ENCODE measurements at regions not wholly inside any gene's neighbourhood (a gene's known extent, or its start where the extent isn't known, plus 50 kb on each side); places are given as distances from the start of the nearest gene placed in this dataset.

DNA sequence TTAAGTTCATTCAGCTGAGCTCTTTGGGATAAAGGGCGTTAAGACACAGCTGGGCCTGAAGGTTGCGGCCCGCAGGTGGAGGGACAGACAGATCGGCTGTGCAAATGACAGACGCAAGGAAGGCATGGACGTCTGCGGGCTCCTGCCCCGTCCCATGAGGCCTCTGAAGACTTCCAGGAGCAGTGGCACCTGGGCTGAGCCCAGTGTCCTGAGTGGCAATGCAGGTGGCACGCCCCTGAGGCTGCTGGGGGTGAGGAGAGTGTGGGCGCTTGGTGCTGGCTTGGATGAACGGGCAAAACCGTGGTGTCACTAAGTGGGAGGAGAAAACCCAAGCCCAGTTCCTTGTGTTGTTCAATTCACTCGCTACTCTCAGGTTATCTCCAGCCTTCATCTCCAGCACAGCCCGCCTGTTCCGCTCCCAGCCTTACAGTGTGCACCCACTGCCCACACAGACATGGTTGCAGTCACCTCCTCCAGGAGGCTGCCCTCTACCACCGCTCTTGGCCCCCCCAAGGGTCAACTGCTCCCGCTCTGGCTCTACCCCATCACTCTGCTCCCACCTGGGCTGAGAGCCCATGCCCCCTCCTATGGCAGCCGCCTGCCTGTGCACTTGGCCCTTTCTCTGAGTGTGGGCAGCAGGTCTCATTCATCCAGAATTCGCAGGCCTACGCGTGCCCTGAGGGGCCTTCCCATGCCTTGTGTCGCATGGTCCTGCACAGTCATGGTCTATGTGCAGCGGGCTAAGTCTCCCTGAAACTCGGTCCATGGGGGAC, 50.3 kb downstream of the PTGR3 start:
- H3K79me2 ChIP-seq: no peaks in the 10 kb centered on the region
- DNase-seq (ENCODE audit: low spot score): no peak
- H3K9me2 ChIP-seq (replicated peaks; ENCODE audit: insufficient read depth): no peaks in the 10 kb centered on the region
- H3K9me3 ChIP-seq (ENCODE audit: low read depth): no peaks in the 10 kb centered on the region
- H2AFZ ChIP-seq: no peak overlapping the region
- no peak overlapping the region for H3K27ac ChIP-seq
- H3K4me2 ChIP-seq: no peak overlapping the region
- no peak overlapping the region for H3K4me3 ChIP-seq
- H4K20me1 ChIP-seq (ENCODE audit: insufficient read depth, poor library complexity, severe bottlenecking): no peaks in the 10 kb centered on the region
- TF ChIP-seq, protein P1, sequence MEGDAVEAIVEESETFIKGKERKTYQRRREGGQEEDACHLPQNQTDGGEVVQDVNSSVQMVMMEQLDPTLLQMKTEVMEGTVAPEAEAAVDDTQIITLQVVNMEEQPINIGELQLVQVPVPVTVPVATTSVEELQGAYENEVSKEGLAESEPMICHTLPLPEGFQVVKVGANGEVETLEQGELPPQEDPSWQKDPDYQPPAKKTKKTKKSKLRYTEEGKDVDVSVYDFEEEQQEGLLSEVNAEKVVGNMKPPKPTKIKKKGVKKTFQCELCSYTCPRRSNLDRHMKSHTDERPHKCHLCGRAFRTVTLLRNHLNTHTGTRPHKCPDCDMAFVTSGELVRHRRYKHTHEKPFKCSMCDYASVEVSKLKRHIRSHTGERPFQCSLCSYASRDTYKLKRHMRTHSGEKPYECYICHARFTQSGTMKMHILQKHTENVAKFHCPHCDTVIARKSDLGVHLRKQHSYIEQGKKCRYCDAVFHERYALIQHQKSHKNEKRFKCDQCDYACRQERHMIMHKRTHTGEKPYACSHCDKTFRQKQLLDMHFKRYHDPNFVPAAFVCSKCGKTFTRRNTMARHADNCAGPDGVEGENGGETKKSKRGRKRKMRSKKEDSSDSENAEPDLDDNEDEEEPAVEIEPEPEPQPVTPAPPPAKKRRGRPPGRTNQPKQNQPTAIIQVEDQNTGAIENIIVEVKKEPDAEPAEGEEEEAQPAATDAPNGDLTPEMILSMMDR (IDR thresholded peaks at IDR 0.05; ENCODE audit: poor library complexity): no peak
- no peak for TF ChIP-seq EZH2phosphoT487 (IDR thresholded peaks at IDR 0.05; ENCODE audit: low read depth, severe bottlenecking, unreplicated experiment)
- TF ChIP-seq EZH2 (IDR thresholded peaks at IDR 0.05; ENCODE audit: borderline replicate concordance): no peak
- WGBS (ENCODE audit: low lambda C conversion rate, missing lambda C conversion rate): 95% methylated on average over 24 of the region's 24 CpGs
- no peaks in the 10 kb centered on the region for H3K4me1 ChIP-seq (ENCODE audit: insufficient read depth)
- H3K27me3 ChIP-seq: no peaks in the 10 kb centered on the region
- H3K36me3 ChIP-seq (replicated peaks; ENCODE audit: insufficient read depth, low read depth): no peaks in the 10 kb centered on the region

- no peak overlapping the region for H3K27ac ChIP-seq
- no peaks in the 10 kb centered on the region for H3K79me2 ChIP-seq
- H4K20me1 ChIP-seq (ENCODE audit: insufficient read depth, poor library complexity, severe bottlenecking): no peaks in the 10 kb centered on the region
- no peak overlapping the region for H3K4me3 ChIP-seq
- H3K4me1 ChIP-seq (ENCODE audit: insufficient read depth): no peaks in the 10 kb centered on the region
- TF ChIP-seq EZH2 (IDR thresholded peaks at IDR 0.05; ENCODE audit: borderline replicate concordance): no peak
- no peak for TF ChIP-seq EZH2phosphoT487 (IDR thresholded peaks at IDR 0.05; ENCODE audit: low read depth, severe bottlenecking, unreplicated experiment)
- TF ChIP-seq, protein P1 (IDR thresholded peaks at IDR 0.05; ENCODE audit: poor library complexity): no peak
- no peak for DNase-seq (ENCODE audit: low spot score)
- 97% methylated on average over 12 of the region's 12 CpGs for WGBS (ENCODE audit: low lambda C conversion rate, missing lambda C conversion rate)
- no peak overlapping the region for H2AFZ ChIP-seq
- no peaks in the 10 kb centered on the region for H3K9me3 ChIP-seq (ENCODE audit: low read depth)
- no peak overlapping the region for H3K4me2 ChIP-seq
- H3K9me2 ChIP-seq (replicated peaks; ENCODE audit: insufficient read depth): no peaks in the 10 kb centered on the region
- H3K36me3 ChIP-seq (replicated peaks; ENCODE audit: insufficient read depth, low read depth): no peaks in the 10 kb centered on the region
- no peaks in the 10 kb centered on the region for H3K27me3 ChIP-seq
These were observed 51.1 kb downstream of the PTGR3 start for GRCh38 chr18:75157851-75158250.

- H3K4me2 ChIP-seq: no peak overlapping the region
- no peaks in the 10 kb centered on the region for H3K79me2 ChIP-seq
- no peaks in the 10 kb centered on the region for H3K36me3 ChIP-seq (replicated peaks; ENCODE audit: insufficient read depth, low read depth)
- no peaks in the 10 kb centered on the region for H4K20me1 ChIP-seq (ENCODE audit: insufficient read depth, poor library complexity, severe bottlenecking)
- no peak overlapping the region for H2AFZ ChIP-seq
- no peaks in the 10 kb centered on the region for H3K9me2 ChIP-seq (replicated peaks; ENCODE audit: insufficient read depth)
- no peak overlapping the region for H3K27ac ChIP-seq
- no peaks in the 10 kb centered on the region for H3K4me1 ChIP-seq (ENCODE audit: insufficient read depth)
- no peaks in the 10 kb centered on the region for H3K9me3 ChIP-seq (ENCODE audit: low read depth)
- H3K27me3 ChIP-seq: no peaks in the 10 kb centered on the region
- H3K4me3 ChIP-seq: no peak overlapping the region
- WGBS (ENCODE audit: low lambda C conversion rate, missing lambda C conversion rate): 91% methylated on average over 12 of the region's 12 CpGs
- TF ChIP-seq, protein P1 (IDR thresholded peaks at IDR 0.05; ENCODE audit: poor library complexity): no peak
- TF ChIP-seq EZH2phosphoT487 (IDR thresholded peaks at IDR 0.05; ENCODE audit: low read depth, severe bottlenecking, unreplicated experiment) (no peak), EZH2 (IDR thresholded peaks at IDR 0.05; ENCODE audit: borderline replicate concordance) (no peak)
- no peak for DNase-seq (ENCODE audit: low spot score)
These were observed 51.6 kb downstream of the PTGR3 start for GRCh38 chr18:75157381-75157780.

All from hepatocyte (in vitro differentiated cells).